DOHH2 (cell line): ENCODE measurements at regions not wholly inside any gene's neighbourhood (a gene's known extent, or its start where the extent isn't known, plus 50 kb on each side); places are given as distances from the start of the nearest gene placed in this dataset.

Source experiments
- CTCF ChIP-seq: fragments of 200-600 bp; sonication (generic); IDR thresholded peaks from one replicate; pipeline ENCODE4 v1.5.1; 2014; ENCODE audit warnings: antibody characterized with exemption, mild to moderate bottlenecking, low read depth, low read length; ENCODE audit not compliant: poor library complexity, severe bottlenecking
- EZH2phosphoT487 ChIP-seq: fragments of 200-600 bp; sonication (generic); IDR thresholded peaks from 2 replicates; pipeline ENCODE4 v1.6.1; 2017; ENCODE audit warnings: borderline replicate concordance, mild to moderate bottlenecking, antibody characterized with exemption, low read length, moderate library complexity, mixed read lengths

- no peak for TF ChIP-seq CTCF
- no peak for TF ChIP-seq EZH2phosphoT487
Observed at GRCh38 chr3:154729741-154730140, 299.8 kb upstream of the GPR149 start.
